HG03097 (cell line): ENCODE measurements at regions not wholly inside any gene's neighbourhood (a gene's known extent, or its start where the extent isn't known, plus 50 kb on each side); places are given as distances from the start of the nearest gene placed in this dataset.

Experiments
- ATAC-seq: cut with Tn5 transposase; IDR thresholded peaks from one replicate; pipeline ENCODE4 v1.9.1; 2021; ENCODE audit not compliant: unreplicated experiment, low FRiP score

GRCh38 chr12:45585522-45586230, 143.8 kb upstream of the ARID2 start:
- ATAC-seq, result no peak

DNA sequence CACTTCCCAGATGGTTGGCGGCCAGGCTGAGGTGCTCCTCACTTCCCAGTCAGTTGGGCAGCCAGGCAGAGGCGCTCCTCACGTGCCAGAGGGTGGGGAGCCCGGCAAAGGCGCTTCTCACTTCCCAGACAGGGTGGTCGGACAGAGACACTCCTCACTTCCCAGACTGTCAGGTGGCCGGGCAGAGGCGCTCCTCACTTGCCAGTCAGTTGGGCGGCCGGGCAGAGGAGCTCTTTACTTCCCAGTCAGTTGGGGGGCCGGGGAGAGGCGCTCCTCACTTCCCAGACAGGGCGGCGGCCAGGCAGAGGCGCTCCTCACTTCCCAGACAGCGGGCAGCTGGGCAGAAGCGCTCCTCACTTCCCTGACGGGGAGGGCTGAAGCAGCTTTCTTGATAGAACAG, 143.0 kb upstream of the ARID2 start:
- no peak for ATAC-seq

DNA sequence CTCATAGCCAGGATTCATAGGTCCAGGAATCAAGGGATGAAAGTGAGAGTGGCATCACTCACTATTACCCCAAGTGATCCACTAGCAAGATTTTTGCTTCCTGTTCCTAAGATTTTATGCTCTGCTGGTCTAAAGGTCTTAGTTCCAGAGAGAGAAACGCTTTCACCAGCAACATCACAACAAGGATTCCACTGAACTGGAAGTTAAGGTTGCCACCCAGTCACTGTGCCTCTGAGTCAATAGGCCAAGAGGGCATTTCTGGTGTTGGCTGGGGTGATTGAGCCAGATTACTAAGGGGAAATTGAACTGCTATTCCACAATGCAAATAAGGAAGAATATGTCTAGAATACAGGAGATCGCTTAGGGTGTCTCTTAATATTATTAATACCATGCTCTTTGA, 142.5 kb upstream of the ARID2 start:
- no peak for ATAC-seq

GRCh38 chr12:45587877-45588533, 141.5 kb upstream of the ARID2 start:
- ATAC-seq, result no peak

- no peak for ATAC-seq
Measured at GRCh38 chr12:45590646-45591045, 138.9 kb upstream of the ARID2 start.

DNA sequence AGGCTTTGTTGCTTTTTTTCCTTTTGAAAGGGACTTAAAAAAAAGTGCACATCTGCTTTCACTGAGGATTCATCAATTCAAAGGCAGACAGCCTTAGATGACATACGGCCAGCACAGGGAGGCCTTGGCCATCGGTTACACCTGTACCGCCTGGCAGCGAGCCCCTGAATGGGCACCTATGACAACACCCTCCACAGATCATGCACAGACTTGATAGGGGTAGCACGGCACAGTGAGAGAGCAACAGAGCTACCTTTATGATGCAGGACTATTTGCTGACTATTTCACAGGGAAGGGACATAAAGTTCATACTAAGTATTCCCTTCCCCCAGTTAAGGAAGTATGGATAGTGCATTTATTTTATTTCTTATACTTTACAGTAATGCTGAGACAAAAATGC, 137.9 kb upstream of the ARID2 start:
- ATAC-seq, result no peak

DNA sequence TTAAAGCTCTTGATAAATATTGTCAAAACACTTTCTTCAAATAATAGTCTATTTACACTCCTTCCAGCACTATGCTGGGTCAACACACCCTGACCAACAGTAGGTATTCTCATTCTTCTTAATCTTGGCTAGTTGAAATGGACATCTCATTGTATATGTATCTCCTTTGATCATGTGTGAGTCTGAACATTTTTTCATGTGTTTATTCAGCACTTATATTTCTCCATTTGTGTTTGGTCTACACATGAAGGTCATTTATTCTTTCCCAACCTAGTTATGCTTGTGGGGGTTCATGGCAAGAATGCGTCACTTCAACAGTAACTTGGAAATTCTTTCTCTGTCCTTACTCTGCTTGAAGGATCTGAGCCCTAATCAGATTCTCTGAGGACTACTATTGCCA, 133.1 kb upstream of the ARID2 start:
- no peak for ATAC-seq

- ATAC-seq, result no peak
Measured at GRCh38 chr12:45598336-45598735, 131.2 kb upstream of the ARID2 start.

- ATAC-seq, result no peak
Measured at GRCh38 chr12:45598761-45599160, 130.7 kb upstream of the ARID2 start.

DNA sequence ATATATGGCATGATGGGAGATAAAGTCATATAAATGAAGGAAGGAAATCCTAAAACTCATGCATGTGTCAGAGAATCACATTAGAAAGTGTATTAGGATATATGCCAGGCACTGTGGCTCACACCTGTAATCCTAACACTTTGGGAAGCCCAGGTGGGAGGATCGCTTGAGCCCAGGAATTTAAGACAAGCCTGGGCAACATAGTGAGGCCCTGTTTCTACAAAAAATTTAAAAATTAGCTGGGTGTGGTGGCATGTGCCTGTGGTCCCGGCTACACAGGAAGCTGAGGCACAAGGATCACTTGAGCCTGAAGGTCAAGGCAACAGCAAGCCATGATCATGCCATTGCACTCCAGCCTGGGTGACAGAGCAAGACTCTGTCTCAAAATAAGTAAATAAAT, 130.3 kb upstream of the ARID2 start:
- no peak for ATAC-seq

GRCh38 chr12:45601390-45601789, 128.1 kb upstream of the ARID2 start:
- ATAC-seq, result no peak

- ATAC-seq, result no peak
Measured at GRCh38 chr12:45601888-45602287, 127.6 kb upstream of the ARID2 start.

GRCh38 chr12:45605624-45606023, 123.9 kb upstream of the ARID2 start:
- ATAC-seq, result no peak

- no peak for ATAC-seq
Measured at GRCh38 chr12:45611061-45611460, 118.4 kb upstream of the ARID2 start.

GRCh38 chr12:45611495-45611894, 118.0 kb upstream of the ARID2 start:
- ATAC-seq, result no peak

DNA sequence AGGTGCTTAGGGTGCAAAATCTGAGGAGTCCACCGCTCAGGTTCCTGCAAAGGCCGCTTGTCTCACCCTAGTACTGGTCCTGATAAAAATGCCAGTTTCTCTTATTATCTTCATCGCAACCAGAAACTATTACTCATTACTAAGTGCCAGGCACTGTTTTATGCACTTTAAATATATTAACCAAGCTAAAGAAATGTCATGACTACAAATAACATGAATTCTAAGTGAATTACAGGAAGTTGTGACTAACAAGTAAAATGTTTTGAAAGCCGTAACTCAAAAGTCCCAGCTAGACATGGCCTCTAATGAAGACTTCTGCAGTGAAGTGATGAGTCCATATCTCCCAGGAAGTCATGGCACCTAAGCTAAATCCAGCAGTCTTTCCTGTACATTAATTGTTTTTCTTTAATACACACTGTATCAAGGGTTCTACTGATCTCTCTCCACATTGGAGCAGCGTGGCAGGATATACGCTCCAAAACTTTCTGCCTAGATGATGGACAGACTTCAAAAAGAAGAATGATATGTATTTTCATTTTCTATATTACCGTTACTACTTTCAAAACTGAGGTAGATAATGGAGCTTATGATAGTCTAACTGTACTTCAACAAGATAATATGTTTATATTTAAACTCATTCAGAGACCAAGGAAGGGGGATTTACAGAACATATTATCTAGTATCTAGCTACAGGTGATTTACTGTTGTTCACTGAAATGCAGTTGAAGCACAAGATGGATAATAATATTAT, 117.3 kb upstream of the ARID2 start:
- ATAC-seq, result no peak

DNA sequence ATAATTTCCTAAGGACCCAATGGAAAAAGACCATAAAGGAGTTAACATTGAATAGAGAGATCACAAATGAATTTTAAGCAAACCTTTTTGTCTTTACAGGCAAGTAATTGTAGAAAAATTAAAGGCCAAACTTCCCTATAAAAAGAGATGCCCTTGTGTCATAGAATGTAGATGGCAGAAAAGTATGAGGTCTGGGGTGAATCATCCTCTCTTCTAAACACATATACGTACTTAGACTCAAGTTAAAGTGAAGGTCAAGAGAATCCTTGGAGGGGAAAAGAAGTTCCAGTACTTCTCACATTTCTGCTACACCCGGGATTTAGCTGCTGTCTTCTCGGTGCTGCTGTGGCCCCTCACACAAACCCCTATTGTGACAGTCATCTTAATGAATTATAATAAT, 116.2 kb upstream of the ARID2 start:
- no peak for ATAC-seq

DNA sequence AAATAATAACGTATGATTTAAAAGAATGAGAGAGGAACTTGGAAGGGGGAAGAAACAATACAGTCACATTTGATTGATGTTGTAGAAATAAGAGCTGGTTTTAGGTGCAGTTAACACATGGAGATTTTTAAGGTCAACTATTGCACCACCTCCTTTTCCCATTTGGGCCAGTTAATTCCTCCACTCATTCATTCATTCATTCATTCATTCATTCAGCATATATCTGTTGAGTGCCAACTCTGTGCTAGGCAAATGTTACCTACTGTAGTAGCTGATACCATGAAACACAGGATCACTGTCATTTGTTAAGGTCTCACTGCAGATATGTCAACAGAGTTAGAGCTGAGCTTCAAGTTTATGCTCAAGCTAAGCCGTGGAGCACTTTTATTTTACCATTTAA, 115.7 kb upstream of the ARID2 start:
- ATAC-seq, result no peak

- ATAC-seq, result no peak
Measured at GRCh38 chr12:45615268-45615667, 114.2 kb upstream of the ARID2 start.

GRCh38 chr12:45619736-45620135, 109.8 kb upstream of the ARID2 start:
- ATAC-seq, result no peak

DNA sequence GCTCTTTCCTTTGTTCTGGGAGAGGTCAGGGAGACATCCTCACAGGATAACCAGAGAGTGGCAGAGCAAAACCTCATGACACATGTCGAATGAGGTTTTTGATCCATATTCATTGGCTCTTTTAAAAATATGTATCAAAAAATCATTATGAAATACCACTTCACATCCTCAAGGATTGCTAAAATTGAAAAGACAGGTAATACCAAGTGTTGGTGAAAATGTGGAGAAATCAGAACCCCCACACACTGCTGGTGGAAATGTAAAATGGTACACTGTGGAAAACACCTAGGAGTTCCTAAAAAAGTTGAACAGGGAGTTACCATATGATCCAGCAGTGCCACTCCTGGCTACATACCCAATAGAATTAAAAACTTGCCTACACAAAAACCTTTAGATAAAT, 107.8 kb upstream of the ARID2 start:
- ATAC-seq, result no peak
